PFSK-1 (cell line): ENCODE measurements at regions not wholly inside any gene's neighbourhood (a gene's known extent, or its start where the extent isn't known, plus 50 kb on each side); places are given as distances from the start of the nearest gene placed in this dataset.

Experiments
- FOXP2 ChIP-seq: optimal IDR thresholded peaks from 2 replicates; pipeline ENCODE3; 2011; ENCODE audit warnings: borderline replicate concordance, control low read depth, inconsistent platforms; ENCODE audit not compliant: insufficient read depth; ENCODE audit errors: extremely low read length, extremely low read depth
- POLR2AphosphoS5 ChIP-seq: IDR thresholded peaks from 2 replicates; pipeline ENCODE4 v1.6.1; 2012; ENCODE audit warnings: low read depth, mild to moderate bottlenecking, control low read depth, low read length, moderate library complexity
- SIN3A ChIP-seq: IDR thresholded peaks from 2 replicates; pipeline ENCODE4 v1.6.1; 2012; ENCODE audit warnings: mild to moderate bottlenecking, low read length, moderate library complexity, borderline replicate concordance; ENCODE audit not compliant: insufficient read depth
- TAF1 ChIP-seq: IDR thresholded peaks from 2 replicates; pipeline ENCODE4 v1.6.1; 2012; ENCODE audit warnings: low read length, control low read depth, borderline replicate concordance; ENCODE audit not compliant: insufficient read depth
- TF ChIP-seq, protein P1 (sequence below), 2 experiments: IDR thresholded peaks; 2 replicates each; pipeline versions ENCODE4 v1.6.1 to v1.8.0; 2011 to 2012; ENCODE audit warnings: low read depth in 2 of 2, low read length in 2 of 2, control low read depth in 1 of 2, inconsistent platforms in 1 of 2, mild to moderate bottlenecking in 1 of 2, moderate library complexity in 1 of 2; ENCODE audit not compliant: insufficient read depth in 1 of 2

GRCh38 chr9:119436261-119436660 lies 67.0 kb upstream of the BRINP1 start:
- TF ChIP-seq, protein P1, sequence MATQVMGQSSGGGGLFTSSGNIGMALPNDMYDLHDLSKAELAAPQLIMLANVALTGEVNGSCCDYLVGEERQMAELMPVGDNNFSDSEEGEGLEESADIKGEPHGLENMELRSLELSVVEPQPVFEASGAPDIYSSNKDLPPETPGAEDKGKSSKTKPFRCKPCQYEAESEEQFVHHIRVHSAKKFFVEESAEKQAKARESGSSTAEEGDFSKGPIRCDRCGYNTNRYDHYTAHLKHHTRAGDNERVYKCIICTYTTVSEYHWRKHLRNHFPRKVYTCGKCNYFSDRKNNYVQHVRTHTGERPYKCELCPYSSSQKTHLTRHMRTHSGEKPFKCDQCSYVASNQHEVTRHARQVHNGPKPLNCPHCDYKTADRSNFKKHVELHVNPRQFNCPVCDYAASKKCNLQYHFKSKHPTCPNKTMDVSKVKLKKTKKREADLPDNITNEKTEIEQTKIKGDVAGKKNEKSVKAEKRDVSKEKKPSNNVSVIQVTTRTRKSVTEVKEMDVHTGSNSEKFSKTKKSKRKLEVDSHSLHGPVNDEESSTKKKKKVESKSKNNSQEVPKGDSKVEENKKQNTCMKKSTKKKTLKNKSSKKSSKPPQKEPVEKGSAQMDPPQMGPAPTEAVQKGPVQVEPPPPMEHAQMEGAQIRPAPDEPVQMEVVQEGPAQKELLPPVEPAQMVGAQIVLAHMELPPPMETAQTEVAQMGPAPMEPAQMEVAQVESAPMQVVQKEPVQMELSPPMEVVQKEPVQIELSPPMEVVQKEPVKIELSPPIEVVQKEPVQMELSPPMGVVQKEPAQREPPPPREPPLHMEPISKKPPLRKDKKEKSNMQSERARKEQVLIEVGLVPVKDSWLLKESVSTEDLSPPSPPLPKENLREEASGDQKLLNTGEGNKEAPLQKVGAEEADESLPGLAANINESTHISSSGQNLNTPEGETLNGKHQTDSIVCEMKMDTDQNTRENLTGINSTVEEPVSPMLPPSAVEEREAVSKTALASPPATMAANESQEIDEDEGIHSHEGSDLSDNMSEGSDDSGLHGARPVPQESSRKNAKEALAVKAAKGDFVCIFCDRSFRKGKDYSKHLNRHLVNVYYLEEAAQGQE (IDR thresholded peaks at IDR 0.05; ENCODE audit: insufficient read depth in 1 of 2, low read depth in 2 of 2, low read length in 2 of 2) = no peak
- no peak for TF ChIP-seq SIN3A
- TF ChIP-seq FOXP2 = no peak
- TF ChIP-seq TAF1 = no peak
- no peak for TF ChIP-seq POLR2AphosphoS5

GRCh38 chr9:119435076-119435475 lies 65.8 kb upstream of the BRINP1 start:
- no peak for TF ChIP-seq POLR2AphosphoS5
- TF ChIP-seq, protein P1 (IDR thresholded peaks at IDR 0.05; ENCODE audit: insufficient read depth in 1 of 2, low read depth in 2 of 2, low read length in 2 of 2) = no peak
- no peak for TF ChIP-seq TAF1
- TF ChIP-seq FOXP2 = no peak
- no peak for TF ChIP-seq SIN3A

DNA sequence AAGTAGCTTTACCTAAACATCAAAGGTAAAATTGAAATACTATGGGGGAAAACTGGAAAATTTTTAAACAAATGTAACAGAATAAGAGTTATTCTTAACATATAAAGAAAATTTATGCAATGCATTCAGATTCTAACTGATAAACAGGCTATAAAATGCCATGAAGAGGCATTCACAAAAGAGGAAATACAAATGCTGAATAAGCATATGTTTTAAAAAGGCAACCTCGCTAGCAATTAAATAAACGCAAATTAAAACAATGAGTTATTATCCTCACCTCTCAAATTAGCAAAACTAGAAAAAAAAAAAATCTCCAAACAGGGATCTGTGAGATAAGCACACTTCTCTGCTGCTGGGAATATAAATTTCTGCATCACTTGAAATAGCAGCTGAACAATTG lies 63.2 kb upstream of the BRINP1 start:
- TF ChIP-seq POLR2AphosphoS5 (no peak), SIN3A (no peak), TAF1 (no peak), FOXP2 (no peak)
- TF ChIP-seq, protein P1 (IDR thresholded peaks at IDR 0.05; ENCODE audit: insufficient read depth in 1 of 2, low read depth in 2 of 2, low read length in 2 of 2) = no peak

DNA sequence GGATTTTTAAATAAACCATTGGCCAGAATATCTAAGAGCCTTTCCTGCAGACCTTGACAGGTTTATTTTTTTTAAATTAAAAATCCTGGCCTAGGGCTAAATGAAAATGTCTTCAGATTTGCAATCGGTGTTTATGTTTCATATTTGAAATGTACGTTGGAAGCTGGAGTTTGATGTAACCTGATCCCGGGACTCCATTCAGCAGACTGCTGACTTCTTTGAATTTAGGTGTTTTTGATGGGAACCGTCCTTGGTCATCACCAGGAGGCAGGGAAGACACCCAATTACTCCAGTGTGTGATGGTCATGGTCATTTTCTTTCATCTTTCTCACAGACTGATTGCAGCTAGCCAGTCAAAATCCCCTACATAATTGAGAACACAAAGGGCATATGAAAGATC lies 60.1 kb upstream of the BRINP1 start:
- TF ChIP-seq TAF1 = no peak
- TF ChIP-seq FOXP2 = no peak
- TF ChIP-seq POLR2AphosphoS5 = no peak
- TF ChIP-seq, protein P1 (IDR thresholded peaks at IDR 0.05; ENCODE audit: insufficient read depth in 1 of 2, low read depth in 2 of 2, low read length in 2 of 2) = no peak
- TF ChIP-seq SIN3A = peak; percentile 40; the same call in 1 of the 2 replicates

DNA sequence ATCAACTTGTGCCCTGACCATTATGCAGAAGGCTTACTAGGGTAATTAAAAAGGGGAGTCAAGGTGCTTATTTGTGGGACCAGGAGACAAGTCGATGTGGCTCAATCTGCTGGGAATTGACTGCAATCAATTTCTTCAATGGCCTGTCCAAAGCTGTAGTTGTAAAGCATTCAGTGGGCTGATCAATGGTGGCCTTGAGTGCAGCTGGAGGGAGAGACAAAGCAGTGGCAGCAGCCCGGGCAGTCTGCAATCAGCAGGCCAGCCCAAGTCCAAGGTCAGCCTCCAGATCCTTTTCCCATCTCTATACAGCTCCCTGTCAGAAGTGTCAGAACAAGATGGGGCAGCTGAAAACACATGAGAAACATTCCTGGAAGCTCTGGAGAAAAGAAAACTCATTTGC lies 51.0 kb upstream of the BRINP1 start:
- TF ChIP-seq, protein P1 (IDR thresholded peaks at IDR 0.05; ENCODE audit: insufficient read depth in 1 of 2, low read depth in 2 of 2, low read length in 2 of 2) = no peak
- TF ChIP-seq SIN3A = no peak
- no peak for TF ChIP-seq POLR2AphosphoS5
- TF ChIP-seq FOXP2 = no peak
- no peak for TF ChIP-seq TAF1
